DOHH2 (cell line): ENCODE measurements at regions not wholly inside any gene's neighbourhood (a gene's known extent, or its start where the extent isn't known, plus 50 kb on each side); places are given as distances from the start of the nearest gene placed in this dataset.

Experiments used
- H3F3A ChIP-seq: fragments of 200-600 bp; sonication (generic), shearing (Covaris generic); 2 replicates; pipeline ENCODE4 v1.6.0; 2016; ENCODE audit warnings: antibody characterized with exemption, mild to moderate bottlenecking; ENCODE audit not compliant: control insufficient read depth, insufficient read depth
- H3K27ac ChIP-seq: fragments of 200-600 bp; sonication (generic); 2 replicates; pipeline ENCODE4 v1.5.1; 2014; ENCODE audit warnings: low read depth, mild to moderate bottlenecking, low read length, moderate library complexity
- H3K27me3 ChIP-seq: fragments of 200-600 bp; sonication (generic); 2 replicates; pipeline ENCODE4 v1.6.1; 2014; ENCODE audit warnings: mild to moderate bottlenecking, low read length, mixed read lengths; ENCODE audit not compliant: control insufficient read depth
- H3K36me3 ChIP-seq: fragments of 200-600 bp; sonication (generic); 2 replicates; pipeline ENCODE4 v1.6.1; 2014; ENCODE audit warnings: mild to moderate bottlenecking, low read length, moderate library complexity, mixed read lengths; ENCODE audit not compliant: control insufficient read depth
- H3K4me1 ChIP-seq: fragments of 200-600 bp; sonication (generic); 2 replicates; pipeline ENCODE4 v1.6.1; 2014; ENCODE audit warnings: mild to moderate bottlenecking, low read length, mixed read lengths; ENCODE audit not compliant: control insufficient read depth
- H3K4me2 ChIP-seq: fragments of 200-600 bp; sonication (generic); 2 replicates; pipeline ENCODE4 v1.6.0; 2014; ENCODE audit warnings: mild to moderate bottlenecking, low read length, moderate library complexity
- H3K4me3 ChIP-seq: fragments of 200-600 bp; sonication (generic); 2 replicates; pipeline ENCODE4 v1.5.1; 2014; ENCODE audit warnings: mild to moderate bottlenecking, low read length, mixed read lengths
- H3K79me2 ChIP-seq: fragments of 200-600 bp; sonication (generic); 2 replicates; pipeline ENCODE4 v1.6.1; 2014; ENCODE audit warnings: mild to moderate bottlenecking, low read length, mixed read lengths; ENCODE audit not compliant: control insufficient read depth
- H3K9me2 ChIP-seq: fragments of 200-600 bp; sonication (generic); replicated peaks from 2 replicates; pipeline ENCODE4 v1.6.1; 2014; ENCODE audit warnings: mild to moderate bottlenecking, low read length, mixed read lengths; ENCODE audit not compliant: control insufficient read depth
- H3K9me3 ChIP-seq: fragments of 200-600 bp; sonication (generic); 2 replicates; pipeline ENCODE4 v1.6.1; 2014; ENCODE audit warnings: antibody characterized with exemption, low read length, mixed read lengths; ENCODE audit not compliant: control insufficient read depth, insufficient read depth
- H4K20me1 ChIP-seq: fragments of 200-600 bp; sonication (generic); 2 replicates; pipeline ENCODE4 v1.6.0; 2014; ENCODE audit warnings: low read depth, mild to moderate bottlenecking, antibody characterized with exemption, low read length, moderate library complexity; ENCODE audit not compliant: control insufficient read depth, insufficient read depth
- CTCF ChIP-seq: fragments of 200-600 bp; sonication (generic); IDR thresholded peaks from one replicate; pipeline ENCODE4 v1.5.1; 2014; ENCODE audit warnings: antibody characterized with exemption, mild to moderate bottlenecking, low read depth, low read length; ENCODE audit not compliant: poor library complexity, severe bottlenecking
- EZH2phosphoT487 ChIP-seq: fragments of 200-600 bp; sonication (generic); IDR thresholded peaks from 2 replicates; pipeline ENCODE4 v1.6.1; 2017; ENCODE audit warnings: borderline replicate concordance, mild to moderate bottlenecking, antibody characterized with exemption, low read length, moderate library complexity, mixed read lengths

DNA sequence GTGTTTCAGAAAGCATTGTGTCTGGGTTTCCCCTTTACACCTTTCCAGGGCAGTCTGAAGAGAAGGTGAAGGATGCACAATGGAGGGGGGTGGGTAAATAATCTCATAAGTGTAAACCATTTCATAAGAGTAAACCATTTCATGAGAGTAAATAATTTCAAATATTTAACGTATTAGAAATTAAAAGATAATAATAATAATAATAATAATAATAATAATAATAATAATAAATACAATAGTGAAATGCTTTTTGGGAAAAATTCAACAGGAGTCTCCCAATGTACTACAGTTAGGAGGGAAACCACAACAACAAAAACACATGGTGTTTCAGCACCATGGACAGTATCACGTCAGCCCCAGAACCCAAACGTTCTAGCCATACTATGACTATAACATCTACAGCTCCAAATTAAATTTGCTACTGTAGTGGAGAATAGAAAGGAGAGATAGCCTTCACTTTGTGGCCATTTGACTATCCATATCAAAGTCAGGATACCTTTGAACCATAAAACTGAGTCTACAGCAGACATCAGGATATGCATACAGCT lies 691.8 kb downstream of the BCL11B start:
- Histone ChIP-seq H3K4me2 (no peak overlapping the region), H3F3A (no peaks in the 10 kb centered on the region), H3K27me3 (no peaks in the 10 kb centered on the region), H3K27ac (no peak overlapping the region), H3K4me3 (no peak overlapping the region), H4K20me1 (no peaks in the 10 kb centered on the region), H3K9me2 (no peaks in the 10 kb centered on the region), H3K9me3 (no peaks in the 10 kb centered on the region), H3K4me1 (no peaks in the 10 kb centered on the region), H3K79me2 (no peaks in the 10 kb centered on the region), H3K36me3 (no peaks in the 10 kb centered on the region)
- TF ChIP-seq EZH2phosphoT487 (no peak), CTCF (no peak)

DNA sequence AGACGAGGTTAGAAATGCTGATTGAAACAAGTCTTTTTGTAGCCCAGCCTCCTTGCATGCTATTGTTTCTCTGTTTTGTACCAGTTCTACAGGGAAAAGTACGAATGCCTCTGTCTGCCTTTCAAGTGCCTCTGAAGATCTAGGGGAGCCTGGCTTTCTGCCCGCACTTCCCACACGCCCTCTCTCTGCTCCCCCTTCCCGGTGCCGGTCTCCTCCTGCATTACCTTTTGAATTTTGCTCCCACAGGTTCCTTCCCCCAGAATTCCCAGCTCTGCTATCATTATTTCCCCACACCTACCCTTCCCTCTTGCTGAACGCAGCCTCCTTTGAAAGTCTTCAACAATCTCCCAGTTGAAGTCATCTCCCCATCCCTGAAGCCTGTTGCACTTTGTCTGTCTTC lies 689.7 kb downstream of the BCL11B start:
- Histone ChIP-seq H3K27ac (no peak overlapping the region), H3F3A (no peaks in the 10 kb centered on the region), H3K36me3 (no peaks in the 10 kb centered on the region), H3K79me2 (no peaks in the 10 kb centered on the region), H4K20me1 (no peaks in the 10 kb centered on the region), H3K9me2 (no peaks in the 10 kb centered on the region), H3K27me3 (no peaks in the 10 kb centered on the region), H3K4me1 (no peaks in the 10 kb centered on the region), H3K9me3 (no peaks in the 10 kb centered on the region), H3K4me3 (no peak overlapping the region), H3K4me2 (no peak overlapping the region)
- TF ChIP-seq CTCF: no peak
- TF ChIP-seq EZH2phosphoT487: no peak

DNA sequence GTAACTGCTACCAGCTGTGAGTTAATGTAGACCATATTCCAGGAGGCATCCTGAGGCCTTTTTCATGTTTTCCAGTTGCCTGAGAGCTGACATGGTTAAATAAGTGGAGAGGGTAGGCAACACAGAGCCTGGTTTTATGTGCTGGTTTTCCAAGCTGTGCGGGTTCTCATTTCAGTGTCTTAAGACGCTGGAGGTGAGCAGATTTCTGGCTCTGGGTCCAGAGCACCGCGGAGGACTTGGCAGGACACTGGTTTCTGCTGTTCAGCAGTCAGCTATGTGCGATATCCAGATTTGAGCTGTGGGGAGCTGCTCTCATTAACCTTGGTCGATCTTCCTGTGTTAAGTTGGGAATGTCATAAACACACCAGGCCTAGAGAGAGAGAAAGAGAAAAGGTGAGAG lies 680.8 kb downstream of the BCL11B start:
- no peaks in the 10 kb centered on the region for H3F3A ChIP-seq
- no peaks in the 10 kb centered on the region for H3K36me3 ChIP-seq
- H3K9me3 ChIP-seq: no peaks in the 10 kb centered on the region
- H3K4me3 ChIP-seq: no peak overlapping the region
- TF ChIP-seq EZH2phosphoT487: no peak
- no peak for TF ChIP-seq CTCF
- no peak overlapping the region for H3K27ac ChIP-seq
- H3K4me1 ChIP-seq: no peaks in the 10 kb centered on the region
- no peak overlapping the region for H3K4me2 ChIP-seq
- H4K20me1 ChIP-seq: no peaks in the 10 kb centered on the region
- no peaks in the 10 kb centered on the region for H3K27me3 ChIP-seq
- H3K79me2 ChIP-seq: no peaks in the 10 kb centered on the region
- no peaks in the 10 kb centered on the region for H3K9me2 ChIP-seq
